ENCODE measurements at regions not wholly inside any gene's neighbourhood (a gene's known extent, or its start where the extent isn't known, plus 50 kb on each side); places are given as distances from the start of the nearest gene placed in this dataset.

- DNase-seq: no peak
Observed at GRCh38 chr10:130434446-130435385, 298.5 kb downstream of the GLRX3 start.

- no peak for DNase-seq
Observed at GRCh38 chr10:130435961-130436360, 299.8 kb downstream of the GLRX3 start.

GRCh38 chr10:130438861-130439260, 302.7 kb downstream of the GLRX3 start:
- DNase-seq: no peak

- no peak for DNase-seq
Observed at GRCh38 chr10:130439766-130440165, 303.6 kb downstream of the GLRX3 start.

GRCh38 chr10:130440494-130440893, 304.3 kb downstream of the GLRX3 start:
- no peak for DNase-seq

- DNase-seq: no peak
Observed at GRCh38 chr10:130440971-130441370, 304.8 kb downstream of the GLRX3 start.

- no peak for DNase-seq
Observed at GRCh38 chr10:130443066-130443465, 306.9 kb downstream of the GLRX3 start.

- no peak for DNase-seq
Observed at GRCh38 chr10:130453036-130453720, 317.0 kb downstream of the GLRX3 start.

GRCh38 chr10:130453721-130454542, 317.7 kb downstream of the GLRX3 start:
- DNase-seq: no peak

- DNase-seq: no peak
Observed at GRCh38 chr10:130454543-130455000, 318.4 kb downstream of the GLRX3 start.

GRCh38 chr10:130455111-130455695, 319.0 kb downstream of the GLRX3 start:
- DNase-seq: no peak

- DNase-seq: no peak
Observed at GRCh38 chr10:130455791-130456190, 319.6 kb downstream of the GLRX3 start.

GRCh38 chr10:130456616-130457015, 320.4 kb downstream of the GLRX3 start:
- DNase-seq: no peak

- DNase-seq: no peak
Observed at GRCh38 chr10:130458509-130458908, 322.3 kb downstream of the GLRX3 start.

- no peak for DNase-seq
Observed at GRCh38 chr10:130459011-130459410, 322.8 kb downstream of the GLRX3 start.

GRCh38 chr10:130459851-130460490, 323.8 kb downstream of the GLRX3 start:
- DNase-seq: no peak

GRCh38 chr10:130461631-130462030, 325.4 kb downstream of the GLRX3 start:
- DNase-seq: no peak

- no peak for DNase-seq
Observed at GRCh38 chr10:130463104-130463875, 327.1 kb downstream of the GLRX3 start.

GRCh38 chr10:130463876-130464364, 327.7 kb downstream of the GLRX3 start:
- DNase-seq: no peak

GRCh38 chr10:130464426-130464825, 328.2 kb downstream of the GLRX3 start:
- no peak for DNase-seq

Data from inflammatory macrophage treated with lipopolysaccharide for 4 hours (primary cell).